CD4-positive, alpha-beta T cell (primary cell): ENCODE measurements at regions not wholly inside any gene's neighbourhood (a gene's known extent, or its start where the extent isn't known, plus 50 kb on each side); places are given as distances from the start of the nearest gene placed in this dataset.

Experiments
- ATAC-seq: fragments of 200-7000 bp; cut with Tn5 transposase; one replicate; pipeline ENCODE4 v1.10.0; 2022; ENCODE audit warnings: mild to moderate bottlenecking; ENCODE audit not compliant: poor library complexity
- CTCF ChIA-PET: fragments of 350-600 bp; sonication (Branson Sonifier 250); formaldehyde crosslinking; loops from one replicate; lab custom pipeline; 2021; ENCODE audit warnings: antibody characterized with exemption, inconsistent platforms; lab: Charles Lee
- POLR2A ChIA-PET: fragments of 350-600 bp; sonication (Branson Sonifier 250); formaldehyde crosslinking; loops from one replicate; lab custom pipeline; 2021; ENCODE audit warnings: antibody characterized with exemption, inconsistent platforms; lab: Charles Lee
- DNase-seq, 14 experiments: peaks; one replicate each; pipeline ENCODE4 v3.0.0-alpha.2; 2013 to 2020; ENCODE audit warnings: mixed read lengths in 2 of 14
- H3K27ac ChIP-seq, 2 donors: one replicate each; pipeline versions ENCODE4 v1.5.1 to v1.7.0; 2013; ENCODE audit warnings: low read length in 2 of 2, low read depth in 1 of 2, mild to moderate bottlenecking in 1 of 2
- H3K27me3 ChIP-seq, 2 experiments: 1 replicate in 1 of 2; 2 replicates in 1 of 2; pipeline versions ENCODE4 v1.6.1 to v1.7.0; 2013; ENCODE audit warnings: low read length in 2 of 2, control low read depth in 1 of 2, mild to moderate bottlenecking in 1 of 2, moderate library complexity in 1 of 2; ENCODE audit not compliant: insufficient read depth in 2 of 2, control insufficient read depth in 1 of 2
- H3K36me3 ChIP-seq: one replicate; pipeline ENCODE4 v1.6.1; 2013; ENCODE audit warnings: low read length, control low read depth; ENCODE audit not compliant: insufficient read depth
- H3K4me1 ChIP-seq: one replicate; pipeline ENCODE4 v1.6.1; 2013; ENCODE audit warnings: low read length, control low read depth; ENCODE audit not compliant: insufficient read depth
- H3K4me3 ChIP-seq: one replicate; pipeline ENCODE4 v1.5.1; 2013; ENCODE audit warnings: mild to moderate bottlenecking, low read length, moderate library complexity
- H3K9me3 ChIP-seq, 2 experiments: 1 replicate in 1 of 2; 2 replicates in 1 of 2; pipeline versions ENCODE4 v1.6.1 to v1.7.0; 2013; ENCODE audit warnings: low read length in 2 of 2, mild to moderate bottlenecking in 2 of 2, control low read depth in 1 of 2, moderate library complexity in 1 of 2; ENCODE audit not compliant: control insufficient read depth in 1 of 2, insufficient read depth in 1 of 2
- H3K27ac Mint-ChIP-seq: one replicate; pipeline ENCODE4 v1.8.0; 2020; ENCODE audit warnings: mixed read lengths
- H3K27me3 Mint-ChIP-seq: one replicate; pipeline ENCODE4 v1.8.0; 2021; ENCODE audit warnings: mixed read lengths
- H3K36me3 Mint-ChIP-seq: one replicate; pipeline ENCODE4 v1.8.0; 2021; ENCODE audit warnings: low read depth, mixed read lengths
- H3K4me1 Mint-ChIP-seq: one replicate; pipeline ENCODE4 v1.8.0; 2021; ENCODE audit warnings: low read depth, mixed read lengths
- H3K4me3 Mint-ChIP-seq: one replicate; pipeline ENCODE4 v1.8.0; 2020; ENCODE audit warnings: mild to moderate bottlenecking, mixed read lengths
- H3K9me3 Mint-ChIP-seq: one replicate; pipeline ENCODE4 v1.8.0; 2020; ENCODE audit warnings: mixed read lengths
- CTCF ChIP-seq: fragments of 200-600 bp; IDR thresholded peaks from one replicate; pipeline ENCODE4 v1.8.0; 2022; ENCODE audit warnings: antibody characterized with exemption, mild to moderate bottlenecking
- intact Hi-C, 2 experiments: fragments of 100-400 bp; cut with DNase I in 1 of 2; cut with micrococcal nuclease in 1 of 2; formaldehyde crosslinking; loops; one replicate each; pipeline versions ENCODE4 v1.15.1 to v1.9.0; 2023 to 2025; cut with DNase I, micrococcal nuclease

GRCh38 chr5:24320643-24321042, 324.1 kb downstream of the CDH10 start:
- no peaks in the 10 kb centered on the region for H3K36me3 ChIP-seq
- ATAC-seq = no peak

GRCh38 chr5:24325306-24325832, 319.4 kb downstream of the CDH10 start:
- POLR2A ChIA-PET = no interaction called here
- H3K4me3 ChIP-seq = no peak overlapping the region
- Mint-ChIP-seq H3K27ac (no peak overlapping the region), H3K27me3 (no peaks in the 10 kb centered on the region), H3K36me3 (no peaks in the 10 kb centered on the region), H3K4me3 (no peak overlapping the region), H3K9me3 (peaks cover 7% of the 10 kb centered on the region), H3K4me1 (no peaks in the 10 kb centered on the region)
- peak in 1 of 14 experiments; percentile 16 for DNase-seq
- H3K27me3 ChIP-seq = no peaks in the 10 kb centered on the region
- intact Hi-C loops = no loop called here
- CTCF ChIA-PET = no interaction called here
- no peak overlapping the region for H3K27ac ChIP-seq
- no peaks in the 10 kb centered on the region for H3K4me1 ChIP-seq
- no peaks in the 10 kb centered on the region for H3K36me3 ChIP-seq
- TF ChIP-seq CTCF = no peak
- ATAC-seq = no peak
- peaks cover 0 to 13% of the 10 kb centered on the region in 2 experiments for H3K9me3 ChIP-seq

More at GRCh38 chr5:24320643-24321042, 324.1 kb downstream of the CDH10 start:
- Mint-ChIP-seq H3K4me3 (no peak overlapping the region), H3K27me3 (no peaks in the 10 kb centered on the region), H3K27ac (no peak overlapping the region), H3K4me1 (no peaks in the 10 kb centered on the region), H3K36me3 (no peaks in the 10 kb centered on the region), H3K9me3 (peaks cover 12% of the 10 kb centered on the region)
- ChIA-PET CTCF (no interaction called here), POLR2A (no interaction called here)
- H3K27ac ChIP-seq = no peak overlapping the region
- no peak overlapping the region for H3K4me3 ChIP-seq
- intact Hi-C loops = no loop called here
- H3K4me1 ChIP-seq = no peaks in the 10 kb centered on the region
- H3K9me3 ChIP-seq = peaks cover 6 to 7% of the 10 kb centered on the region in 2 experiments
- TF ChIP-seq CTCF = no peak
- H3K27me3 ChIP-seq = no peaks in the 10 kb centered on the region
- DNase-seq = no peak

GRCh38 chr5:24331531-24331930, 313.2 kb downstream of the CDH10 start:
- CTCF ChIA-PET = interaction anchor here (0.9 kb wide), 1 partner anchor 12 kb away, joined by 3 read pairs; no protein-coding TSS in a partner anchor
- peaks cover 0 to 13% of the 10 kb centered on the region in 2 experiments for H3K9me3 ChIP-seq
- no peaks in the 10 kb centered on the region for H3K4me1 Mint-ChIP-seq
- no peaks in the 10 kb centered on the region for H3K4me1 ChIP-seq
- no peaks in the 10 kb centered on the region for H3K36me3 ChIP-seq
- DNase-seq = no peak
- no peaks in the 10 kb centered on the region for H3K27me3 Mint-ChIP-seq
- peaks cover 19% of the 10 kb centered on the region for H3K9me3 Mint-ChIP-seq
- no peak overlapping the region for H3K27ac ChIP-seq
- no peak for ATAC-seq
- intact Hi-C loops = no loop called here
- TF ChIP-seq CTCF = no peak
- no peaks in the 10 kb centered on the region for H3K27me3 ChIP-seq
- POLR2A ChIA-PET = no interaction called here
- no peak overlapping the region for H3K4me3 ChIP-seq
- H3K4me3 Mint-ChIP-seq = no peak overlapping the region
- no peak overlapping the region for H3K27ac Mint-ChIP-seq
- H3K36me3 Mint-ChIP-seq = no peaks in the 10 kb centered on the region
